HEK293 (cell line): ENCODE measurements at regions not wholly inside any gene's neighbourhood (a gene's known extent, or its start where the extent isn't known, plus 50 kb on each side); places are given as distances from the start of the nearest gene placed in this dataset.

Experiments used
- CTCF ChIA-PET: fragments of 350-600 bp; formaldehyde crosslinking; extraction: SDS; loops from one replicate; lab custom pipeline; 2021; ENCODE audit warnings: antibody characterized with exemption; lab: Yijun Ruan, JAX
- POLR2A ChIA-PET: fragments of 300-600 bp; formaldehyde crosslinking; extraction: SDS; loops from one replicate; lab custom pipeline; 2020; ENCODE audit warnings: antibody characterized with exemption, inconsistent platforms; lab: Yijun Ruan, JAX
- H3K27ac ChIP-seq: fragments of 200-500 bp; sonication (Bioruptor generic); 2 replicates; pipeline ENCODE4 v1.5.1; 2014; ENCODE audit warnings: low read depth, low read length, control low read depth, inconsistent platforms; ENCODE audit errors: extremely low read depth
- H3K36me3 ChIP-seq, 2 experiments: fragments of 200-500 bp in 1 of 2; sonication (Bioruptor generic) in 1 of 2; 1 replicate in 1 of 2; 2 replicates in 1 of 2; pipeline ENCODE4 v1.5.1; 2014 to 2017; ENCODE audit warnings: inconsistent platforms in 2 of 2, low read length in 2 of 2; ENCODE audit not compliant: control insufficient read depth in 2 of 2, insufficient read depth in 1 of 2
- H3K4me1 ChIP-seq: fragments of 200-500 bp; sonication (Bioruptor generic); 2 replicates; pipeline ENCODE4 v1.5.1; 2014; ENCODE audit warnings: mild to moderate bottlenecking, low read length, inconsistent platforms; ENCODE audit not compliant: control insufficient read depth, insufficient read depth
- H3K4me3 ChIP-seq: 2 replicates; pipeline ENCODE4 v1.5.1; 2011; ENCODE audit warnings: low read depth, mild to moderate bottlenecking, control low read depth, low read length, moderate library complexity
- H3K9me3 ChIP-seq: fragments of 200-500 bp; sonication (Bioruptor generic); 2 replicates; pipeline ENCODE4 v1.5.1; 2014; ENCODE audit warnings: low read depth, low read length, inconsistent platforms; ENCODE audit not compliant: control insufficient read depth, insufficient read depth
- FEZF1 ChIP-seq: fragments of 450-650 bp; formaldehyde crosslinking; IDR thresholded peaks from 2 replicates; pipeline ENCODE4 v1.5.1; 2016; ENCODE audit warnings: missing biosample characterization, missing genetic modification characterization
- HOXC10 ChIP-seq: sonication (generic); formaldehyde crosslinking; IDR thresholded peaks from 2 replicates; pipeline ENCODE4 v1.8.1; 2023; ENCODE audit warnings: mild to moderate bottlenecking, missing genetic modification reagents
- KLF10 ChIP-seq: fragments of 450-650 bp; IDR thresholded peaks from 2 replicates; pipeline ENCODE4 v1.5.1; 2018; ENCODE audit warnings: missing biosample characterization, mild to moderate bottlenecking, missing genetic modification characterization
- PRDM1 ChIP-seq: fragments of 450-650 bp; formaldehyde crosslinking; IDR thresholded peaks from 2 replicates; pipeline ENCODE4; 2016; ENCODE audit warnings: missing biosample characterization, missing genetic modification characterization
- ZBTB21 ChIP-seq: fragments of 450-650 bp; formaldehyde crosslinking; IDR thresholded peaks from 2 replicates; pipeline ENCODE4 v1.5.1; 2017; ENCODE audit warnings: missing biosample characterization, missing genetic modification characterization
- ZBTB7A ChIP-seq: fragments of 450-650 bp; formaldehyde crosslinking; IDR thresholded peaks from 2 replicates; pipeline ENCODE4 v1.5.1; 2016; ENCODE audit warnings: low read depth, missing biosample characterization, missing genetic modification characterization
- ZNF169 ChIP-seq: fragments of 450-650 bp; formaldehyde crosslinking; IDR thresholded peaks from 2 replicates; pipeline ENCODE4 v1.5.1; 2016; ENCODE audit warnings: missing biosample characterization, missing genetic modification characterization
- ZNF19 ChIP-seq: fragments of 450-650 bp; formaldehyde crosslinking; IDR thresholded peaks from 2 replicates; pipeline ENCODE4; 2016; ENCODE audit warnings: missing biosample characterization, missing genetic modification characterization, low read depth
- ZNF211 ChIP-seq: fragments of 450-650 bp; formaldehyde crosslinking; IDR thresholded peaks from 2 replicates; pipeline ENCODE4 v1.5.1; 2016; ENCODE audit warnings: low read depth, missing biosample characterization, missing genetic modification characterization
- ZNF223 ChIP-seq: fragments of 450-650 bp; formaldehyde crosslinking; IDR thresholded peaks from 2 replicates; pipeline ENCODE4 v1.5.1; 2016; ENCODE audit warnings: missing biosample characterization, missing genetic modification characterization
- ZNF473 ChIP-seq: fragments of 450-650 bp; formaldehyde crosslinking; IDR thresholded peaks from 2 replicates; pipeline ENCODE4 v1.5.1; 2017; ENCODE audit warnings: missing biosample characterization, missing genetic modification characterization
- ZNF530 ChIP-seq: fragments of 450-650 bp; formaldehyde crosslinking; IDR thresholded peaks from 2 replicates; pipeline ENCODE4 v1.5.1; 2016; ENCODE audit warnings: low read depth, missing biosample characterization, missing genetic modification characterization
- ZNF571 ChIP-seq: fragments of 450-650 bp; formaldehyde crosslinking; IDR thresholded peaks from 2 replicates; pipeline ENCODE4 v1.5.0; 2017; ENCODE audit warnings: missing biosample characterization, missing genetic modification characterization
- ZNF596 ChIP-seq: fragments of 450-650 bp; IDR thresholded peaks from 2 replicates; pipeline ENCODE4 v1.5.0; 2018; ENCODE audit warnings: missing biosample characterization, mild to moderate bottlenecking, missing genetic modification characterization, moderate library complexity
- ZNF629 ChIP-seq: fragments of 450-650 bp; formaldehyde crosslinking; IDR thresholded peaks from 2 replicates; pipeline ENCODE4 v1.5.1; 2017; ENCODE audit warnings: missing biosample characterization, missing genetic modification characterization
- ZNF664 ChIP-seq: fragments of 450-650 bp; formaldehyde crosslinking; IDR thresholded peaks from 2 replicates; pipeline ENCODE4 v1.5.1; 2016; ENCODE audit warnings: missing biosample characterization, missing genetic modification characterization
- TF ChIP-seq, protein P1 (sequence below): fragments of 450-650 bp; formaldehyde crosslinking; IDR thresholded peaks from 2 replicates; pipeline ENCODE4 v1.5.1; 2016; ENCODE audit warnings: missing biosample characterization, missing genetic modification characterization
- TF ChIP-seq, protein P2 (sequence below): fragments of 450-650 bp; formaldehyde crosslinking; IDR thresholded peaks from 2 replicates; pipeline ENCODE4 v1.5.1; 2017; ENCODE audit warnings: missing biosample characterization, missing genetic modification characterization
- TF ChIP-seq, protein P3 (sequence below): fragments of 450-650 bp; formaldehyde crosslinking; IDR thresholded peaks from 2 replicates; pipeline ENCODE4 v1.5.1; 2016; ENCODE audit warnings: missing biosample characterization, missing genetic modification characterization, low read depth
- TF ChIP-seq, protein P4 (sequence below): fragments of 450-650 bp; formaldehyde crosslinking; IDR thresholded peaks from 2 replicates; pipeline ENCODE4 v1.5.1; 2016; ENCODE audit warnings: missing biosample characterization, missing genetic modification characterization
- TF ChIP-seq, protein P5 (sequence below): fragments of 450-650 bp; formaldehyde crosslinking; IDR thresholded peaks from 2 replicates; pipeline ENCODE4 v1.5.1; 2016; ENCODE audit warnings: missing biosample characterization, missing genetic modification characterization
- TF ChIP-seq, protein P6 (sequence below): fragments of 450-650 bp; formaldehyde crosslinking; IDR thresholded peaks from 2 replicates; pipeline ENCODE4 v1.5.1; 2016; ENCODE audit warnings: missing biosample characterization, missing genetic modification characterization
- TF ChIP-seq, protein P7 (sequence below): fragments of 450-650 bp; formaldehyde crosslinking; IDR thresholded peaks from 2 replicates; pipeline ENCODE4 v1.5.1; 2016; ENCODE audit warnings: missing biosample characterization, missing genetic modification characterization

DNA sequence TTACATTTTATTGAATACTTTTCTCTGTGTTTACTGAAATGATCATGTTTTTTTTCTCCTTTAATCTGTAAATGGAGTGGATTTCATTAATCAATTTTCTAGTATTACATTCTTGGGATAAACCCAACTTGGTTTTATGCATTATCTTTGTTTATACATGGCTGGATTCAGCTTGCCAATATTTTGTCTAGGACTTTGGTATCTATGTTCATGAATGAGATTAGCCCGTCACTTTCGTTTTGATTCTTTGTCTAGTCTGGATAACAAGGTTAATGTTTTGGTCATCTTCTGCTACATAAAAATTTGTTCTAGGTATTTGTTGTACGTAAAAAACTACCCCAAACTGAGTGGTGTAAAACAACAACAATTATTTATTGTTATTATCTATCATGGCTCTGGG, 127.9 kb upstream of the PAX6 start:
- H3K36me3 ChIP-seq, result no peaks in the 10 kb centered on the region
- ChIA-PET POLR2A (no interaction called here), CTCF (interaction anchor here (1.3 kb wide), 1 partner anchor 18 kb away, joined by 7 read pairs; no protein-coding TSS in a partner anchor)
- no peak overlapping the region for H3K27ac ChIP-seq
- no peaks in the 10 kb centered on the region for H3K4me1 ChIP-seq
- H3K9me3 ChIP-seq, result no peaks in the 10 kb centered on the region
- no peak for TF ChIP-seq ZNF596 (tag by site-specific recombination)
- no peak for TF ChIP-seq ZNF169 (tag by site-specific recombination)
- TF ChIP-seq, protein P1, sequence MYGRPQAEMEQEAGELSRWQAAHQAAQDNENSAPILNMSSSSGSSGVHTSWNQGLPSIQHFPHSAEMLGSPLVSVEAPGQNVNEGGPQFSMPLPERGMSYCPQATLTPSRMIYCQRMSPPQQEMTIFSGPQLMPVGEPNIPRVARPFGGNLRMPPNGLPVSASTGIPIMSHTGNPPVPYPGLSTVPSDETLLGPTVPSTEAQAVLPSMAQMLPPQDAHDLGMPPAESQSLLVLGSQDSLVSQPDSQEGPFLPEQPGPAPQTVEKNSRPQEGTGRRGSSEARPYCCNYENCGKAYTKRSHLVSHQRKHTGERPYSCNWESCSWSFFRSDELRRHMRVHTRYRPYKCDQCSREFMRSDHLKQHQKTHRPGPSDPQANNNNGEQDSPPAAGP (tag by site-specific recombination), result no peak
- no peak for TF ChIP-seq ZNF211 (tag by site-specific recombination)
- no peak for TF ChIP-seq ZNF629 (tag by site-specific recombination)
- TF ChIP-seq, protein P2, sequence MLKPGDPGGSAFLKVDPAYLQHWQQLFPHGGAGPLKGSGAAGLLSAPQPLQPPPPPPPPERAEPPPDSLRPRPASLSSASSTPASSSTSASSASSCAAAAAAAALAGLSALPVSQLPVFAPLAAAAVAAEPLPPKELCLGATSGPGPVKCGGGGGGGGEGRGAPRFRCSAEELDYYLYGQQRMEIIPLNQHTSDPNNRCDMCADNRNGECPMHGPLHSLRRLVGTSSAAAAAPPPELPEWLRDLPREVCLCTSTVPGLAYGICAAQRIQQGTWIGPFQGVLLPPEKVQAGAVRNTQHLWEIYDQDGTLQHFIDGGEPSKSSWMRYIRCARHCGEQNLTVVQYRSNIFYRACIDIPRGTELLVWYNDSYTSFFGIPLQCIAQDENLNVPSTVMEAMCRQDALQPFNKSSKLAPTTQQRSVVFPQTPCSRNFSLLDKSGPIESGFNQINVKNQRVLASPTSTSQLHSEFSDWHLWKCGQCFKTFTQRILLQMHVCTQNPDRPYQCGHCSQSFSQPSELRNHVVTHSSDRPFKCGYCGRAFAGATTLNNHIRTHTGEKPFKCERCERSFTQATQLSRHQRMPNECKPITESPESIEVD, result no peak
- TF ChIP-seq, protein P3, sequence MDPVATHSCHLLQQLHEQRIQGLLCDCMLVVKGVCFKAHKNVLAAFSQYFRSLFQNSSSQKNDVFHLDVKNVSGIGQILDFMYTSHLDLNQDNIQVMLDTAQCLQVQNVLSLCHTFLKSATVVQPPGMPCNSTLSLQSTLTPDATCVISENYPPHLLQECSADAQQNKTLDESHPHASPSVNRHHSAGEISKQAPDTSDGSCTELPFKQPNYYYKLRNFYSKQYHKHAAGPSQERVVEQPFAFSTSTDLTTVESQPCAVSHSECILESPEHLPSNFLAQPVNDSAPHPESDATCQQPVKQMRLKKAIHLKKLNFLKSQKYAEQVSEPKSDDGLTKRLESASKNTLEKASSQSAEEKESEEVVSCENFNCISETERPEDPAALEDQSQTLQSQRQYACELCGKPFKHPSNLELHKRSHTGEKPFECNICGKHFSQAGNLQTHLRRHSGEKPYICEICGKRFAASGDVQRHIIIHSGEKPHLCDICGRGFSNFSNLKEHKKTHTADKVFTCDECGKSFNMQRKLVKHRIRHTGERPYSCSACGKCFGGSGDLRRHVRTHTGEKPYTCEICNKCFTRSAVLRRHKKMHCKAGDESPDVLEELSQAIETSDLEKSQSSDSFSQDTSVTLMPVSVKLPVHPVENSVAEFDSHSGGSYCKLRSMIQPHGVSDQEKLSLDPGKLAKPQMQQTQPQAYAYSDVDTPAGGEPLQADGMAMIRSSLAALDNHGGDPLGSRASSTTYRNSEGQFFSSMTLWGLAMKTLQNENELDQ (tag by site-specific recombination), result no peak
- no peak for TF ChIP-seq ZNF664
- no peak for TF ChIP-seq ZNF571 (tag by site-specific recombination)
- TF ChIP-seq HOXC10, result no peak
- TF ChIP-seq KLF10 (tag by site-specific recombination), result no peak
- no peak for TF ChIP-seq ZBTB7A
- TF ChIP-seq ZBTB21, result no peak
- no peak for TF ChIP-seq ZNF473 (tag by site-specific recombination)
- no peak for TF ChIP-seq ZNF223 (tag by site-specific recombination)
- TF ChIP-seq, all 188 proteins: peak for 0
- no peak overlapping the region for H3K4me3 ChIP-seq

DNA sequence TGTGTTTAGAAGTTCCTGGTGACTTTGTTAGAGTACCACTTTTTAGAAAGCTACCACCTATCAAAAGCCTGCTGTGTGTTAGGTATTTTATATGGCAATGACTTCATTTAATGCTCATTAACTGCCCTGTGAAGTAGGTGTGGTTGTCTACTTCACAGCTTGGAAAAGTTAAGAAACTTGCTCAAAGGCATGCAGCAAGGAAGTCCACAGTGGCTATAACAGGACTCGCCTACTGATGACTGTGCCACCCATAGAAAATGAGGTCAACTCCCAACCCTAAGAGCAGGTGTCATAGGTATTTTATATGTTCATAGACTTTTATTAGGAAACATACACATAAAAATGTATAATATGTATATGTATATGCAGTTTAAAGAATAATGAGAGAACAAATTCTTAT, 125.2 kb upstream of the PAX6 start:
- TF ChIP-seq FEZF1 (tag by site-specific recombination) (peak; percentile 44; the same call in 1 of the 2 replicates), ZNF530 (tag by site-specific recombination) (no peak)
- TF ChIP-seq, all 188 proteins: peak for 1
- POLR2A ChIA-PET, result no interaction called here
- Histone ChIP-seq H3K4me1 (no peaks in the 10 kb centered on the region), H3K27ac (no peak overlapping the region), H3K4me3 (no peak overlapping the region), H3K36me3 (no peaks in the 10 kb centered on the region), H3K9me3 (no peaks in the 10 kb centered on the region)
- CTCF ChIA-PET, result interaction anchor here (0.6 to 2.4 kb wide), 3 partner anchors 22 to 451 kb away, joined by 3 to 8 read pairs (median 4); no protein-coding TSS in a partner anchor

DNA sequence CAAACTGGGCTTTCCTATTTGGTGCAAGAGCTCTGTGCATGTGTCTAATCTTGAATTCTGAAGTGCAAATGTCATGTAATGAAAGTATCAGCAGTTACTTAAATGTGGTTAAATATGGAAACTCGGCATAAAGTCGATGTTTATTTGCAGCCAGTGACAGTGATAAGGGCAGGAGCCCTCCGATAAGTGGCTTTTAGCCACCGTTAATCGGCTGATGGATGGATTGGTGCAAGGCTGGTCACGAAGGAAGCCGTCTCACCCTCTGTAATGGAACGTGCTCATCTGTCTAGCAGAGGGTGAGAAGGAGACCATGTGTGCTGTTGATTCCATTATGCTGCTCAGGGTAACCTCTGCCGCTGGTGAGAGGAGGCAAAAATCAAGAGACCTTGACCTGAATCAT, 121.8 kb upstream of the PAX6 start:
- POLR2A ChIA-PET, result no interaction called here
- H3K36me3 ChIP-seq, result no peaks in the 10 kb centered on the region
- no peak overlapping the region for H3K27ac ChIP-seq
- no peak overlapping the region for H3K4me3 ChIP-seq
- H3K4me1 ChIP-seq, result no peaks in the 10 kb centered on the region
- no peaks in the 10 kb centered on the region for H3K9me3 ChIP-seq
- CTCF ChIA-PET, result interaction anchor here (0.5 to 0.7 kb wide), 3 partner anchors 9 to 118 kb away, joined by 3 to 4 read pairs (median 3); no protein-coding TSS in a partner anchor
- TF ChIP-seq ZNF19, result no peak
- TF ChIP-seq, protein P4, sequence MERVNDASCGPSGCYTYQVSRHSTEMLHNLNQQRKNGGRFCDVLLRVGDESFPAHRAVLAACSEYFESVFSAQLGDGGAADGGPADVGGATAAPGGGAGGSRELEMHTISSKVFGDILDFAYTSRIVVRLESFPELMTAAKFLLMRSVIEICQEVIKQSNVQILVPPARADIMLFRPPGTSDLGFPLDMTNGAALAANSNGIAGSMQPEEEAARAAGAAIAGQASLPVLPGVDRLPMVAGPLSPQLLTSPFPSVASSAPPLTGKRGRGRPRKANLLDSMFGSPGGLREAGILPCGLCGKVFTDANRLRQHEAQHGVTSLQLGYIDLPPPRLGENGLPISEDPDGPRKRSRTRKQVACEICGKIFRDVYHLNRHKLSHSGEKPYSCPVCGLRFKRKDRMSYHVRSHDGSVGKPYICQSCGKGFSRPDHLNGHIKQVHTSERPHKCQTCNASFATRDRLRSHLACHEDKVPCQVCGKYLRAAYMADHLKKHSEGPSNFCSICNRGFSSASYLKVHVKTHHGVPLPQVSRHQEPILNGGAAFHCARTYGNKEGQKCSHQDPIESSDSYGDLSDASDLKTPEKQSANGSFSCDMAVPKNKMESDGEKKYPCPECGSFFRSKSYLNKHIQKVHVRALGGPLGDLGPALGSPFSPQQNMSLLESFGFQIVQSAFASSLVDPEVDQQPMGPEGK, result no peak
- TF ChIP-seq, protein P5, sequence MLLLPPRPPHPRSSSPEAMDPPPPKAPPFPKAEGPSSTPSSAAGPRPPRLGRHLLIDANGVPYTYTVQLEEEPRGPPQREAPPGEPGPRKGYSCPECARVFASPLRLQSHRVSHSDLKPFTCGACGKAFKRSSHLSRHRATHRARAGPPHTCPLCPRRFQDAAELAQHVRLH (tag by site-specific recombination), result no peak
- TF ChIP-seq, protein P6, sequence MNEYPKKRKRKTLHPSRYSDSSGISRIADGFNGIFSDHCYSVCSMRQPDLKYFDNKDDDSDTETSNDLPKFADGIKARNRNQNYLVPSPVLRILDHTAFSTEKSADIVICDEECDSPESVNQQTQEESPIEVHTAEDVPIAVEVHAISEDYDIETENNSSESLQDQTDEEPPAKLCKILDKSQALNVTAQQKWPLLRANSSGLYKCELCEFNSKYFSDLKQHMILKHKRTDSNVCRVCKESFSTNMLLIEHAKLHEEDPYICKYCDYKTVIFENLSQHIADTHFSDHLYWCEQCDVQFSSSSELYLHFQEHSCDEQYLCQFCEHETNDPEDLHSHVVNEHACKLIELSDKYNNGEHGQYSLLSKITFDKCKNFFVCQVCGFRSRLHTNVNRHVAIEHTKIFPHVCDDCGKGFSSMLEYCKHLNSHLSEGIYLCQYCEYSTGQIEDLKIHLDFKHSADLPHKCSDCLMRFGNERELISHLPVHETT (tag by site-specific recombination), result no peak
- no peak for TF ChIP-seq PRDM1
- TF ChIP-seq ZNF169 (tag by site-specific recombination), result no peak
- TF ChIP-seq, protein P7, sequence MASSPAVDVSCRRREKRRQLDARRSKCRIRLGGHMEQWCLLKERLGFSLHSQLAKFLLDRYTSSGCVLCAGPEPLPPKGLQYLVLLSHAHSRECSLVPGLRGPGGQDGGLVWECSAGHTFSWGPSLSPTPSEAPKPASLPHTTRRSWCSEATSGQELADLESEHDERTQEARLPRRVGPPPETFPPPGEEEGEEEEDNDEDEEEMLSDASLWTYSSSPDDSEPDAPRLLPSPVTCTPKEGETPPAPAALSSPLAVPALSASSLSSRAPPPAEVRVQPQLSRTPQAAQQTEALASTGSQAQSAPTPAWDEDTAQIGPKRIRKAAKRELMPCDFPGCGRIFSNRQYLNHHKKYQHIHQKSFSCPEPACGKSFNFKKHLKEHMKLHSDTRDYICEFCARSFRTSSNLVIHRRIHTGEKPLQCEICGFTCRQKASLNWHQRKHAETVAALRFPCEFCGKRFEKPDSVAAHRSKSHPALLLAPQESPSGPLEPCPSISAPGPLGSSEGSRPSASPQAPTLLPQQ (tag by site-specific recombination), result no peak
